Karpas-422 (cell line): ENCODE measurements at regions not wholly inside any gene's neighbourhood (a gene's known extent, or its start where the extent isn't known, plus 50 kb on each side); places are given as distances from the start of the nearest gene placed in this dataset.

Experiments used
- DNase-seq: peaks from one replicate; pipeline ENCODE4 v3.0.0-alpha.2; 2015
- H2AFZ ChIP-seq: fragments of 200-600 bp; sonication (generic); 2 replicates; pipeline ENCODE4 v1.6.1; 2014; ENCODE audit warnings: antibody characterized with exemption, low read length, mixed read lengths
- H3K27ac ChIP-seq: fragments of 200-600 bp; sonication (generic); 2 replicates; pipeline ENCODE4 v1.5.1; 2014; ENCODE audit warnings: mild to moderate bottlenecking, low read length, moderate library complexity
- H3K27me3 ChIP-seq: fragments of 200-600 bp; sonication (generic); 2 replicates; pipeline ENCODE4 v1.6.1; 2014; ENCODE audit warnings: low read length, mixed read lengths
- H3K36me3 ChIP-seq: fragments of 200-600 bp; sonication (generic); 2 replicates; pipeline ENCODE4 v1.6.1; 2014; ENCODE audit warnings: low read length, mixed read lengths; ENCODE audit not compliant: insufficient read depth
- H3K4me1 ChIP-seq: fragments of 200-600 bp; sonication (generic); 2 replicates; pipeline ENCODE4 v1.6.1; 2014; ENCODE audit warnings: mild to moderate bottlenecking, low read length, mixed read lengths
- H3K4me2 ChIP-seq: fragments of 200-600 bp; sonication (generic); 2 replicates; pipeline ENCODE4 v1.6.1; 2014; ENCODE audit warnings: low read length, low read depth, mild to moderate bottlenecking; ENCODE audit not compliant: poor library complexity, severe bottlenecking
- H3K4me3 ChIP-seq: fragments of 200-600 bp; sonication (generic); 2 replicates; pipeline ENCODE4 v1.5.1; 2014; ENCODE audit warnings: mild to moderate bottlenecking, antibody characterized with exemption, low read length, mixed read lengths
- H3K79me2 ChIP-seq: fragments of 200-600 bp; sonication (generic); 2 replicates; pipeline ENCODE4 v1.6.1; 2014; ENCODE audit warnings: mild to moderate bottlenecking, low read length, mixed read lengths
- H3K9ac ChIP-seq: fragments of 200-600 bp; sonication (generic); 2 replicates; pipeline ENCODE4 v1.6.0; 2014; ENCODE audit warnings: low read length
- H3K9me2 ChIP-seq: fragments of 200-600 bp; sonication (generic), shearing (Covaris generic); replicated peaks from 2 replicates; pipeline ENCODE4 v1.6.0; 2014; ENCODE audit warnings: mild to moderate bottlenecking, low read length, moderate library complexity; ENCODE audit not compliant: insufficient read depth
- H3K9me3 ChIP-seq: fragments of 300-700, 200-600 bp; sonication (generic); 2 replicates; pipeline ENCODE4 v1.6.1; 2014; ENCODE audit warnings: low read length, mixed read lengths
- H4K20me1 ChIP-seq: fragments of 200-600 bp; sonication (generic); 2 replicates; pipeline ENCODE4 v1.6.1; 2014; ENCODE audit warnings: mild to moderate bottlenecking, antibody characterized with exemption, low read length, low read depth; ENCODE audit not compliant: insufficient read depth

GRCh38 chr5:51958473-51958872 is 575.2 kb downstream of the ISL1 start:
- Histone ChIP-seq H3K36me3 (no peaks in the 10 kb centered on the region), H3K4me2 (no peak overlapping the region), H3K9me3 (no peaks in the 10 kb centered on the region), H3K4me3 (no peak overlapping the region), H3K27ac (no peak overlapping the region), H3K9ac (no peak overlapping the region), H3K4me1 (no peaks in the 10 kb centered on the region), H3K79me2 (no peaks in the 10 kb centered on the region), H4K20me1 (no peaks in the 10 kb centered on the region), H3K27me3 (no peaks in the 10 kb centered on the region), H3K9me2 (no peaks in the 10 kb centered on the region), H2AFZ (no peak overlapping the region)
- DNase-seq, result no peak

DNA sequence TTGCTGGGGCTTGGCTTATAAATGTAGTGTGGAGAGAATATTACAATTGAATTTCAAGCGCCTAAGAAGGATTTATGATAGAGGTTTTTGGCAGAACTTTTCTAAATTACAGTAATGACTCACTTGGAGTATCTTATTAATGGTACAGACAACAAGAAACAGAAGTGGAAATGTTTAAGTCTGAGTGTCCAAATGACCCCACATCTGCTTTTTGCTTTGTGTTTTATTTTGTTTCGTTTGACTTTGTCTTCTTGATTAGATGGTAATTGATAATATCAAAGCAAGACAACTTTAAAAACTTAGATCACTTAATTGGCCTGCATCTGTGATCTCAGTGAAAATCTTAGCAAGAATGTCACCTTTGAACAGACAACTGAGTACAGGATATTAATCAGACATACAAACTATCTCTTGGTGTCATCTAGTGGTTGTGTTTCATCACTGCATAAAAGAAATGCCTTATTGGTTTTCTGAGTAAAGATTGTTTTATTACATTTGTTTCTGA is 577.4 kb downstream of the ISL1 start:
- no peaks in the 10 kb centered on the region for H3K36me3 ChIP-seq
- H3K4me3 ChIP-seq, result no peak overlapping the region
- no peak overlapping the region for H3K27ac ChIP-seq
- no peaks in the 10 kb centered on the region for H3K9me3 ChIP-seq
- no peak for DNase-seq
- no peak overlapping the region for H2AFZ ChIP-seq
- no peaks in the 10 kb centered on the region for H3K4me1 ChIP-seq
- no peaks in the 10 kb centered on the region for H3K27me3 ChIP-seq
- H3K79me2 ChIP-seq, result no peaks in the 10 kb centered on the region
- no peak overlapping the region for H3K9ac ChIP-seq
- no peaks in the 10 kb centered on the region for H4K20me1 ChIP-seq
- no peak overlapping the region for H3K4me2 ChIP-seq
- no peaks in the 10 kb centered on the region for H3K9me2 ChIP-seq

DNA sequence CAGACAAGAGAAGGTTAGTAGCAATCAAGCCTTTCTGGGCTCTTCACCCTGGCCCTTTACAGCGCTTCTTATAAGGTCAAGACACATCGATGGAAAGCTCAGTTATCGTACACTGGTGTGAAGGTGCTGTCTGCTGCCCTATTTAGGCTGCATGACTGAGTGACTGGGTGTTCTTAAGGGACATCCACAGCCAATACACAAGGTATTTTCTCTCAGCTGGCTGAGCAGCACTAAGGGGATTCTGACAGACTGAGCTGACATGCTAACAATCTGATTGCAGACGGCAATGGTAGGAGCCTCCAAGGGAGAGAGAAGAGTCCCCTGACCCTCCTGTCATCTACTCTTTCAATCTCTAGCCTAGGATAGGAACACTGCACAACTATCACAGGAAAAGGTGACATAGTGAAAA is 577.9 kb downstream of the ISL1 start:
- Histone ChIP-seq H3K27ac (no peak overlapping the region), H3K9ac (no peak overlapping the region), H3K79me2 (no peaks in the 10 kb centered on the region), H3K36me3 (no peaks in the 10 kb centered on the region), H3K4me1 (no peaks in the 10 kb centered on the region), H3K4me3 (no peak overlapping the region), H3K4me2 (no peak overlapping the region), H4K20me1 (no peaks in the 10 kb centered on the region), H3K9me3 (no peaks in the 10 kb centered on the region), H3K27me3 (no peaks in the 10 kb centered on the region), H2AFZ (no peak overlapping the region), H3K9me2 (no peaks in the 10 kb centered on the region)
- no peak for DNase-seq

GRCh38 chr5:51968756-51969155 is 585.5 kb downstream of the ISL1 start:
- Histone ChIP-seq H4K20me1 (no peaks in the 10 kb centered on the region), H3K4me3 (no peak overlapping the region), H3K36me3 (no peaks in the 10 kb centered on the region), H3K9me2 (no peaks in the 10 kb centered on the region; the same call in 1 of the 2 replicates), H3K27me3 (no peaks in the 10 kb centered on the region), H3K9me3 (no peaks in the 10 kb centered on the region; the same call in 1 of the 2 replicates), H3K4me2 (no peak overlapping the region), H2AFZ (no peak overlapping the region), H3K4me1 (no peaks in the 10 kb centered on the region), H3K79me2 (no peaks in the 10 kb centered on the region), H3K9ac (no peak overlapping the region), H3K27ac (no peak overlapping the region)
- DNase-seq, result no peak

GRCh38 chr5:51974834-51975233 is 591.6 kb downstream of the ISL1 start:
- Histone ChIP-seq H3K79me2 (no peaks in the 10 kb centered on the region), H3K27me3 (no peaks in the 10 kb centered on the region), H3K4me3 (no peak overlapping the region), H3K4me2 (no peak overlapping the region), H3K27ac (no peak overlapping the region), H3K4me1 (no peaks in the 10 kb centered on the region), H3K9me3 (no peaks in the 10 kb centered on the region; the same call in 1 of the 2 replicates), H2AFZ (no peak overlapping the region), H3K9ac (no peak overlapping the region), H3K36me3 (no peaks in the 10 kb centered on the region), H4K20me1 (no peaks in the 10 kb centered on the region), H3K9me2 (no peaks in the 10 kb centered on the region; the same call in 1 of the 2 replicates)
- DNase-seq, result no peak

GRCh38 chr5:51977014-51977413 is 593.8 kb downstream of the ISL1 start:
- no peak overlapping the region for H3K9ac ChIP-seq
- H3K79me2 ChIP-seq, result no peaks in the 10 kb centered on the region
- H3K36me3 ChIP-seq, result no peaks in the 10 kb centered on the region

GRCh38 chr5:51983161-51983560 is 599.9 kb downstream of the ISL1 start:
- no peaks in the 10 kb centered on the region for H3K4me1 ChIP-seq
- no peaks in the 10 kb centered on the region for H3K27me3 ChIP-seq
- no peak overlapping the region for H3K4me3 ChIP-seq
- no peak overlapping the region for H3K4me2 ChIP-seq
- H3K9ac ChIP-seq, result no peak overlapping the region
- no peak for DNase-seq
- H3K79me2 ChIP-seq, result no peaks in the 10 kb centered on the region
- H3K36me3 ChIP-seq, result no peaks in the 10 kb centered on the region
- H2AFZ ChIP-seq, result no peak overlapping the region
- no peaks in the 10 kb centered on the region for H3K9me2 ChIP-seq
- no peaks in the 10 kb centered on the region for H4K20me1 ChIP-seq
- H3K9me3 ChIP-seq, result no peaks in the 10 kb centered on the region
- H3K27ac ChIP-seq, result no peak overlapping the region

More at GRCh38 chr5:51977014-51977413, 593.8 kb downstream of the ISL1 start:
- Histone ChIP-seq H3K9me2 (no peaks in the 10 kb centered on the region; the same call in 1 of the 2 replicates), H4K20me1 (no peaks in the 10 kb centered on the region), H2AFZ (no peak overlapping the region), H3K4me2 (no peak overlapping the region), H3K9me3 (no peaks in the 10 kb centered on the region; the same call in 1 of the 2 replicates), H3K27ac (no peak overlapping the region), H3K27me3 (no peaks in the 10 kb centered on the region), H3K4me1 (no peaks in the 10 kb centered on the region), H3K4me3 (no peak overlapping the region)
- no peak for DNase-seq

GRCh38 chr5:51986733-51987132 is 603.5 kb downstream of the ISL1 start:
- H3K27ac ChIP-seq, result no peak overlapping the region
- no peaks in the 10 kb centered on the region for H3K9me3 ChIP-seq
- no peak overlapping the region for H3K4me2 ChIP-seq
- no peaks in the 10 kb centered on the region for H3K4me1 ChIP-seq
- H2AFZ ChIP-seq, result no peak overlapping the region
- no peak for DNase-seq
- no peaks in the 10 kb centered on the region for H4K20me1 ChIP-seq
- no peaks in the 10 kb centered on the region for H3K79me2 ChIP-seq
- no peaks in the 10 kb centered on the region for H3K36me3 ChIP-seq
- no peak overlapping the region for H3K4me3 ChIP-seq
- no peak overlapping the region for H3K9ac ChIP-seq
- no peaks in the 10 kb centered on the region for H3K27me3 ChIP-seq
- no peaks in the 10 kb centered on the region for H3K9me2 ChIP-seq

GRCh38 chr5:51987239-51987638 is 604.0 kb downstream of the ISL1 start:
- Histone ChIP-seq H3K79me2 (no peaks in the 10 kb centered on the region), H3K4me2 (no peak overlapping the region), H3K27ac (no peak overlapping the region), H3K9me3 (no peaks in the 10 kb centered on the region), H2AFZ (no peak overlapping the region), H3K4me3 (no peak overlapping the region), H4K20me1 (no peaks in the 10 kb centered on the region), H3K9ac (no peak overlapping the region), H3K4me1 (no peaks in the 10 kb centered on the region), H3K27me3 (no peaks in the 10 kb centered on the region), H3K36me3 (no peaks in the 10 kb centered on the region), H3K9me2 (no peaks in the 10 kb centered on the region)
- no peak for DNase-seq
